Astrocyte (in vitro differentiated cells and primary cell): ENCODE measurements at regions not wholly inside any gene's neighbourhood (a gene's known extent, or its start where the extent isn't known, plus 50 kb on each side); places are given as distances from the start of the nearest gene placed in this dataset.
A peak's percentile ranks its signal among the peaks of the same experiment; 100 is the strongest.

Experiments
- DNase-seq: peaks from one replicate; pipeline ENCODE4 v3.0.0-alpha.2; 2010; ENCODE audit warnings: low read depth
- FAIRE-seq: peaks from 2 replicates; lab custom pipeline; 2011; peaks lifted over from hg19 to GRCh38; lab: Jason Lieb, UNC
- H2AFZ ChIP-seq: 2 replicates; pipeline ENCODE4 v1.6.0; 2012; ENCODE audit warnings: low read depth, low read length, inconsistent platforms
- H3K27ac ChIP-seq: 2 replicates; pipeline ENCODE4 v1.5.1; 2011; ENCODE audit warnings: low read depth, low read length, inconsistent platforms
- H3K27me3 ChIP-seq: 2 replicates; pipeline ENCODE4 v1.6.0; 2011; ENCODE audit warnings: low read length, inconsistent platforms; ENCODE audit not compliant: insufficient read depth
- H3K36me3 ChIP-seq: 2 replicates; pipeline ENCODE4 v1.5.1; 2011; ENCODE audit warnings: low read length, inconsistent platforms; ENCODE audit not compliant: insufficient read depth
- H3K4me1 ChIP-seq: 2 replicates; pipeline ENCODE4 v1.5.1; 2011; ENCODE audit warnings: low read length, inconsistent platforms; ENCODE audit not compliant: insufficient read depth
- H3K4me2 ChIP-seq: 2 replicates; pipeline ENCODE4 v1.6.0; 2012; ENCODE audit warnings: low read length, inconsistent platforms
- H3K4me3 ChIP-seq: 2 replicates; pipeline ENCODE4 v1.5.1; 2011; ENCODE audit warnings: low read depth, mild to moderate bottlenecking, low read length, inconsistent platforms; ENCODE audit not compliant: insufficient read depth
- H3K79me2 ChIP-seq: 2 replicates; pipeline ENCODE4 v1.6.0; 2012; ENCODE audit warnings: mild to moderate bottlenecking, low read length, inconsistent platforms; ENCODE audit not compliant: insufficient read depth
- H3K9ac ChIP-seq: 2 replicates; pipeline ENCODE4 v1.6.0; 2012; ENCODE audit warnings: mild to moderate bottlenecking, low read length, inconsistent platforms
- H3K9me3 ChIP-seq: 2 replicates; pipeline ENCODE4 v1.5.1; 2012; ENCODE audit warnings: low read depth, mild to moderate bottlenecking, low read length, inconsistent platforms; ENCODE audit not compliant: insufficient read depth
- H4K20me1 ChIP-seq: 2 replicates; pipeline ENCODE4 v1.6.0; 2012; ENCODE audit warnings: low read length, inconsistent platforms; ENCODE audit not compliant: insufficient read depth
- H3K27ac Mint-ChIP-seq: one replicate; pipeline ENCODE4 v1.8.0; 2021; ENCODE audit warnings: mild to moderate bottlenecking, mixed read lengths; ENCODE audit not compliant: unreplicated experiment
- H3K27me3 Mint-ChIP-seq: one replicate; pipeline ENCODE4 v1.8.0; 2021; ENCODE audit warnings: low read depth, mixed read lengths; ENCODE audit not compliant: unreplicated experiment
- H3K36me3 Mint-ChIP-seq: one replicate; pipeline ENCODE4 v1.8.0; 2021; ENCODE audit warnings: low read depth, mixed read lengths; ENCODE audit not compliant: unreplicated experiment
- H3K4me1 Mint-ChIP-seq: one replicate; pipeline ENCODE4 v1.8.0; 2021; ENCODE audit warnings: low read depth, mixed read lengths; ENCODE audit not compliant: unreplicated experiment
- H3K4me3 Mint-ChIP-seq: one replicate; pipeline ENCODE4 v1.8.0; 2021; ENCODE audit warnings: mild to moderate bottlenecking, moderate library complexity, mixed read lengths; ENCODE audit not compliant: unreplicated experiment
- H3K9me3 Mint-ChIP-seq: one replicate; pipeline ENCODE4 v1.8.0; 2021; ENCODE audit warnings: mild to moderate bottlenecking, mixed read lengths; ENCODE audit not compliant: unreplicated experiment
- CTCF ChIP-seq: IDR thresholded peaks from 2 replicates; pipeline ENCODE4 v1.5.1; 2011; ENCODE audit warnings: low read depth, mild to moderate bottlenecking, inconsistent platforms, low read length, moderate library complexity; ENCODE audit not compliant: insufficient read depth
- EZH2 ChIP-seq: IDR thresholded peaks from 2 replicates; pipeline ENCODE4 v1.6.1; 2012; ENCODE audit warnings: mild to moderate bottlenecking, low read length, inconsistent platforms; ENCODE audit not compliant: insufficient read depth

GRCh38 chr17:12290207-12290606, 269.5 kb downstream of the MAP2K4 start:
- H3K27me3 Mint-ChIP-seq: no peaks in the 10 kb centered on the region
- H3K4me3 Mint-ChIP-seq: no peak overlapping the region
- H3K36me3 Mint-ChIP-seq: no peaks in the 10 kb centered on the region
- FAIRE-seq (no peak), DNase-seq (no peak)
- H4K20me1 ChIP-seq: no peaks in the 10 kb centered on the region
- no peak overlapping the region for H3K9ac ChIP-seq
- TF ChIP-seq EZH2 (no peak), CTCF (no peak)
- H3K36me3 ChIP-seq: no peaks in the 10 kb centered on the region
- no peaks in the 10 kb centered on the region for H3K4me1 ChIP-seq
- no peak overlapping the region for H3K4me3 ChIP-seq
- no peak overlapping the region for H3K27ac Mint-ChIP-seq
- no peaks in the 10 kb centered on the region for H3K27me3 ChIP-seq
- H3K9me3 Mint-ChIP-seq: no peaks in the 10 kb centered on the region
- H3K27ac ChIP-seq: no peak overlapping the region
- peaks cover 3% of the 10 kb centered on the region for H3K4me1 Mint-ChIP-seq
- H3K4me2 ChIP-seq: no peak overlapping the region
- no peak overlapping the region for H2AFZ ChIP-seq
- H3K9me3 ChIP-seq: no peaks in the 10 kb centered on the region
- H3K79me2 ChIP-seq: no peaks in the 10 kb centered on the region

DNA sequence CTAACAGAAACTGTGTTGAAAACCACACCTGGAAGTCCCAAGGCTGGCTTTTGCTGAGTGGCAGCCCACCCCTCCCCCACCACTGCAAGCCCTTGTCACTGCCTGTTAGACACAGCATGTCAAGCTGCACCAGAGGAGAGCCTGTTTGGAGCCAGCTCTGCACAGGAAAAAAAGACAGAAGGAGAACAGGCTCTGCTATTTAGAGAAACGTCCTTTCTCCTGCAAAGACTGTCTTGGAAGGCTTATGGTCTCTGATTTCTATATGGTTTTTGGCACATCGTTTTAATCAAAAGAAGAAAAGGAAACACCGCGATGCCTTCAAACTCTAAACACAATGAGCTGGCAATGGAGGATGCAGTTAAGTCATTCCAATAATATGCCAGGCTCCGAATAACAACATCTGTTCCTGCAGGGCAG, 275.5 kb downstream of the MAP2K4 start:
- no peaks in the 10 kb centered on the region for H3K79me2 ChIP-seq

More for the DNA sequence above, 275.5 kb downstream of the MAP2K4 start:
- no peaks in the 10 kb centered on the region for H3K27me3 Mint-ChIP-seq
- TF ChIP-seq CTCF (no peak), EZH2 (no peak)
- no peak for FAIRE-seq
- peaks cover 9% of the 10 kb centered on the region for H3K4me1 Mint-ChIP-seq
- no peak overlapping the region for H3K4me3 Mint-ChIP-seq
- Histone ChIP-seq H3K27ac (no peak overlapping the region), H3K4me3 (no peak overlapping the region), H3K36me3 (no peaks in the 10 kb centered on the region), H3K4me2 (peak overlapping the region; percentile 58), H3K9me3 (no peaks in the 10 kb centered on the region), H3K9ac (no peak overlapping the region), H4K20me1 (no peaks in the 10 kb centered on the region), H2AFZ (peak overlapping the region; percentile 47), H3K4me1 (no peaks in the 10 kb centered on the region), H3K27me3 (no peaks in the 10 kb centered on the region)
- H3K9me3 Mint-ChIP-seq: peaks cover 1% of the 10 kb centered on the region
- no peak for DNase-seq
- no peaks in the 10 kb centered on the region for H3K36me3 Mint-ChIP-seq
- H3K27ac Mint-ChIP-seq: no peak overlapping the region
